ENCODE measurements at regions not wholly inside any gene's neighbourhood (a gene's known extent, or its start where the extent isn't known, plus 50 kb on each side); places are given as distances from the start of the nearest gene placed in this dataset.
A peak's percentile ranks its signal among the peaks of the same experiment; 100 is the strongest.

GRCh38 chrX:109312757-109313156 is 169.1 kb downstream of the GUCY2F start:
- Mint-ChIP-seq H3K36me3 (ENCODE audit: low read depth) (no peaks in the 10 kb centered on the region), H3K27ac (no peak overlapping the region), H3K4me1 (ENCODE audit: low read depth) (no peaks in the 10 kb centered on the region), H3K9me3 (no peaks in the 10 kb centered on the region), H3K27me3 (ENCODE audit: low read depth) (no peaks in the 10 kb centered on the region), H3K4me3 (no peak overlapping the region)
- no peak for DNase-seq (ENCODE audit: low spot score)

- Mint-ChIP-seq H3K36me3 (ENCODE audit: low read depth) (no peaks in the 10 kb centered on the region), H3K4me3 (no peak overlapping the region), H3K9me3 (no peaks in the 10 kb centered on the region), H3K27ac (no peak overlapping the region), H3K27me3 (ENCODE audit: low read depth) (no peaks in the 10 kb centered on the region), H3K4me1 (ENCODE audit: low read depth) (no peaks in the 10 kb centered on the region)
- no peak for DNase-seq (ENCODE audit: low spot score)
Observed at GRCh38 chrX:109310031-109310430, 171.9 kb downstream of the GUCY2F start.

GRCh38 chrX:109301177-109301576 is 180.7 kb downstream of the GUCY2F start:
- no peaks in the 10 kb centered on the region for H3K36me3 Mint-ChIP-seq (ENCODE audit: low read depth)
- H3K4me3 Mint-ChIP-seq: no peak overlapping the region
- no peak overlapping the region for H3K27ac Mint-ChIP-seq
- no peaks in the 10 kb centered on the region for H3K4me1 Mint-ChIP-seq (ENCODE audit: low read depth)
- no peaks in the 10 kb centered on the region for H3K27me3 Mint-ChIP-seq (ENCODE audit: low read depth)
- no peaks in the 10 kb centered on the region for H3K9me3 Mint-ChIP-seq
- DNase-seq (ENCODE audit: low spot score): no peak

- Mint-ChIP-seq H3K27me3 (ENCODE audit: low read depth) (no peaks in the 10 kb centered on the region), H3K9me3 (no peaks in the 10 kb centered on the region), H3K27ac (no peak overlapping the region), H3K4me1 (ENCODE audit: low read depth) (no peaks in the 10 kb centered on the region), H3K36me3 (ENCODE audit: low read depth) (no peaks in the 10 kb centered on the region), H3K4me3 (no peak overlapping the region)
- no peak for DNase-seq (ENCODE audit: low spot score)
Observed at GRCh38 chrX:109300415-109300814, 181.5 kb downstream of the GUCY2F start.

GRCh38 chrX:109299091-109299490 is 182.8 kb downstream of the GUCY2F start:
- no peak for DNase-seq (ENCODE audit: low spot score)
- H3K36me3 Mint-ChIP-seq (ENCODE audit: low read depth): no peaks in the 10 kb centered on the region
- no peaks in the 10 kb centered on the region for H3K27me3 Mint-ChIP-seq (ENCODE audit: low read depth)
- no peak overlapping the region for H3K4me3 Mint-ChIP-seq
- H3K27ac Mint-ChIP-seq: no peak overlapping the region
- no peaks in the 10 kb centered on the region for H3K4me1 Mint-ChIP-seq (ENCODE audit: low read depth)
- no peaks in the 10 kb centered on the region for H3K9me3 Mint-ChIP-seq

- Mint-ChIP-seq H3K27me3 (ENCODE audit: low read depth) (no peaks in the 10 kb centered on the region), H3K4me1 (ENCODE audit: low read depth) (no peaks in the 10 kb centered on the region), H3K4me3 (no peak overlapping the region), H3K27ac (no peak overlapping the region), H3K9me3 (no peaks in the 10 kb centered on the region), H3K36me3 (ENCODE audit: low read depth) (no peaks in the 10 kb centered on the region)
- DNase-seq (ENCODE audit: low spot score): no peak
Observed at GRCh38 chrX:109294097-109294814, 187.6 kb downstream of the GUCY2F start.

GRCh38 chrX:109283870-109284269 is 198.0 kb downstream of the GUCY2F start:
- no peak overlapping the region for H3K4me3 Mint-ChIP-seq
- no peak for DNase-seq (ENCODE audit: low spot score)
- no peaks in the 10 kb centered on the region for H3K4me1 Mint-ChIP-seq (ENCODE audit: low read depth)
- H3K9me3 Mint-ChIP-seq: no peaks in the 10 kb centered on the region
- H3K36me3 Mint-ChIP-seq (ENCODE audit: low read depth): no peaks in the 10 kb centered on the region
- H3K27me3 Mint-ChIP-seq (ENCODE audit: low read depth): no peaks in the 10 kb centered on the region
- H3K27ac Mint-ChIP-seq: no peak overlapping the region

GRCh38 chrX:109281483-109282275 is 200.2 kb downstream of the GUCY2F start:
- Mint-ChIP-seq H3K4me1 (ENCODE audit: low read depth) (no peaks in the 10 kb centered on the region), H3K4me3 (no peak overlapping the region), H3K27ac (no peak overlapping the region), H3K9me3 (no peaks in the 10 kb centered on the region), H3K27me3 (ENCODE audit: low read depth) (no peaks in the 10 kb centered on the region), H3K36me3 (ENCODE audit: low read depth) (no peaks in the 10 kb centered on the region)
- DNase-seq (ENCODE audit: low spot score): no peak

- no peak for DNase-seq (ENCODE audit: low spot score)
- no peak overlapping the region for H3K4me3 Mint-ChIP-seq
- H3K27me3 Mint-ChIP-seq (ENCODE audit: low read depth): no peaks in the 10 kb centered on the region
- H3K9me3 Mint-ChIP-seq: no peaks in the 10 kb centered on the region
- no peaks in the 10 kb centered on the region for H3K36me3 Mint-ChIP-seq (ENCODE audit: low read depth)
- no peaks in the 10 kb centered on the region for H3K4me1 Mint-ChIP-seq (ENCODE audit: low read depth)
- no peak overlapping the region for H3K27ac Mint-ChIP-seq
Observed at GRCh38 chrX:109274806-109275205, 207.1 kb downstream of the GUCY2F start.

- no peaks in the 10 kb centered on the region for H3K36me3 Mint-ChIP-seq (ENCODE audit: low read depth)
- DNase-seq (ENCODE audit: low spot score): peak; percentile 19
- no peak overlapping the region for H3K27ac Mint-ChIP-seq
- no peak overlapping the region for H3K4me3 Mint-ChIP-seq
- H3K9me3 Mint-ChIP-seq: no peaks in the 10 kb centered on the region
- no peaks in the 10 kb centered on the region for H3K4me1 Mint-ChIP-seq (ENCODE audit: low read depth)
- H3K27me3 Mint-ChIP-seq (ENCODE audit: low read depth): no peaks in the 10 kb centered on the region
Observed at GRCh38 chrX:109270580-109271484, 211.1 kb downstream of the GUCY2F start.

- no peaks in the 10 kb centered on the region for H3K4me1 Mint-ChIP-seq (ENCODE audit: low read depth)
- no peak for DNase-seq (ENCODE audit: low spot score)
- H3K36me3 Mint-ChIP-seq (ENCODE audit: low read depth): no peaks in the 10 kb centered on the region
- H3K9me3 Mint-ChIP-seq: no peaks in the 10 kb centered on the region
- H3K4me3 Mint-ChIP-seq: no peak overlapping the region
- no peaks in the 10 kb centered on the region for H3K27me3 Mint-ChIP-seq (ENCODE audit: low read depth)
- H3K27ac Mint-ChIP-seq: no peak overlapping the region
Observed at GRCh38 chrX:109268340-109268739, 213.5 kb downstream of the GUCY2F start.

GRCh38 chrX:109266034-109266433 is 215.9 kb downstream of the GUCY2F start:
- H3K36me3 Mint-ChIP-seq (ENCODE audit: low read depth): no peaks in the 10 kb centered on the region
- DNase-seq (ENCODE audit: low spot score): no peak
- H3K4me1 Mint-ChIP-seq (ENCODE audit: low read depth): no peaks in the 10 kb centered on the region
- no peak overlapping the region for H3K4me3 Mint-ChIP-seq
- no peak overlapping the region for H3K27ac Mint-ChIP-seq
- no peaks in the 10 kb centered on the region for H3K27me3 Mint-ChIP-seq (ENCODE audit: low read depth)
- H3K9me3 Mint-ChIP-seq: no peaks in the 10 kb centered on the region

- no peaks in the 10 kb centered on the region for H3K4me1 Mint-ChIP-seq (ENCODE audit: low read depth)
Observed at GRCh38 chrX:109264878-109265277, 217.0 kb downstream of the GUCY2F start.

GRCh38 chrX:109261279-109261678 is 220.6 kb downstream of the GUCY2F start:
- Mint-ChIP-seq H3K4me3 (no peak overlapping the region), H3K27ac (no peak overlapping the region), H3K4me1 (ENCODE audit: low read depth) (no peaks in the 10 kb centered on the region), H3K36me3 (ENCODE audit: low read depth) (no peaks in the 10 kb centered on the region), H3K9me3 (no peaks in the 10 kb centered on the region), H3K27me3 (ENCODE audit: low read depth) (no peaks in the 10 kb centered on the region)
- no peak for DNase-seq (ENCODE audit: low spot score)

More at GRCh38 chrX:109264878-109265277, 217.0 kb downstream of the GUCY2F start:
- no peak for DNase-seq (ENCODE audit: low spot score)
- no peak overlapping the region for H3K27ac Mint-ChIP-seq
- H3K36me3 Mint-ChIP-seq (ENCODE audit: low read depth): no peaks in the 10 kb centered on the region
- no peaks in the 10 kb centered on the region for H3K27me3 Mint-ChIP-seq (ENCODE audit: low read depth)
- no peaks in the 10 kb centered on the region for H3K9me3 Mint-ChIP-seq
- no peak overlapping the region for H3K4me3 Mint-ChIP-seq

Data from T-helper 2 cell treated with Interferon-gamma antibody and Interleukin-4, amounts not matched to agents 5 μg/mL and 100 μg/mL, for 36 hours (primary cell).